ENCODE measurements at regions not wholly inside any gene's neighbourhood (a gene's known extent, or its start where the extent isn't known, plus 50 kb on each side); places are given as distances from the start of the nearest gene placed in this dataset.

DNA sequence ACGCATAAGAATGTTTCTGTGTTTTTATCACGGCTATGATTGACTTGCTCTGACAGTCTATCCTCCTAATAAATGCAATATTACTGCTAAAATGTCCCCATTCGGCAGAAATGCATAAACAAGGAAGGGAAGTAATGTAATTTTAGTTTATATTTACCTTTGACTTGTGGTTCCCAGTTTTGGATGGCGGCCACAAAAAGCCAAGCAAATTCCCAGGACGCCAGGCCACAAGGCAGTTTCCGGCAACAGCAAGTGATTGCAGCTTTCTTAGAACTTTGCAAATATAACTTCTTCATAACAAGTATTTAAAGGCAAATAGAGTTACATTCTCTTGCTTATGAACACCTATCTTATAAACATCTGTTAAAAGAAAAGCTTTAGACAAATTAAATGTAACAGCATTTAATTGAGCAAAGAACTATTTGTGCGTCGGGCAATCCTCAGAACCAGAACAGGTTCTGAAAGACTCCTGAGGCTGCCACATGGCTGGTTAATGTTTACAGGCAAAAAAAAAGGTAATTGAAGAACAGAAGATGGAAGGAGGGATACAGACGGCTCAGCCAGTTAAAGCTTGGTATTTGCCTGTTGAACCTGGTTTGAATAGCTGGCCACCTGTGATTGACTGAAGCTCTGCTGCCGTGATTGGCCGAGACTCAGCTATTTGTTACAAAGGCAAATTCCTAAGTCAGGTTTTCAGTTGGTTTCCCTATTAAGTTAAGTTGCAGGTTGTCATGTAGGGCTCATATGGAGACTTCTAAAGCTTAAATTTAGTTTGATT is 80.8 kb downstream of the C21orf91 start:
- H3K4me1 ChIP-seq (replicated peaks), result no peaks in the 10 kb centered on the region
- no peaks in the 10 kb centered on the region for H3K9me3 ChIP-seq (replicated peaks)
- DNase-seq (ENCODE audit: low read depth in 1 of 2, low spot score in 2 of 2), result no peak
- H3K36me3 ChIP-seq, result no peaks in the 10 kb centered on the region
- H3K27ac ChIP-seq, result no peak overlapping the region
- no peaks in the 10 kb centered on the region for H3K27me3 ChIP-seq (replicated peaks)
- H3K4me3 ChIP-seq, result no peak overlapping the region

DNA sequence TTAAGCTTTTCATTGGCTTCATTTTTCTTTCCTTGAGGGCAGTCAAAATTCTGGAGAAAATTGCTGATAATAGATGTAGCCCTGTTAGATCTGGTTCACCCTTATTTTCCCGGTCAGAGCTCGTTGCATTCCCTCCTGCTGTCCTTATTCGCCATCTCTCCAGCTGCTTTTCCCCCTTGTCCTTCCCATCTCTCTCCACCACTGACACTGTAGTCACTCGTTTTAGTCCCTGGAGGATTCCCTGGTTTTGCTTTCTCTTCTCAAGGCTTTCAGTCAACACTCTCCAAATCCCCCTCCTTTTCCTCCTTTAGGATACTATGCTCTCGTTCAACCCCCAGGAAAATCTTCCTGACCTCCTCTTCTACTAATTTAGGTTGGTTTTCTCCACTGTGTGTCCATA is 83.1 kb downstream of the C21orf91 start:
- Histone ChIP-seq H3K4me3 (no peak overlapping the region), H3K27ac (no peak overlapping the region), H3K27me3 (replicated peaks) (no peaks in the 10 kb centered on the region), H3K9me3 (replicated peaks) (no peaks in the 10 kb centered on the region), H3K36me3 (no peaks in the 10 kb centered on the region), H3K4me1 (replicated peaks) (no peaks in the 10 kb centered on the region)
- no peak for DNase-seq (ENCODE audit: low read depth in 1 of 2, low spot score in 2 of 2)

DNA sequence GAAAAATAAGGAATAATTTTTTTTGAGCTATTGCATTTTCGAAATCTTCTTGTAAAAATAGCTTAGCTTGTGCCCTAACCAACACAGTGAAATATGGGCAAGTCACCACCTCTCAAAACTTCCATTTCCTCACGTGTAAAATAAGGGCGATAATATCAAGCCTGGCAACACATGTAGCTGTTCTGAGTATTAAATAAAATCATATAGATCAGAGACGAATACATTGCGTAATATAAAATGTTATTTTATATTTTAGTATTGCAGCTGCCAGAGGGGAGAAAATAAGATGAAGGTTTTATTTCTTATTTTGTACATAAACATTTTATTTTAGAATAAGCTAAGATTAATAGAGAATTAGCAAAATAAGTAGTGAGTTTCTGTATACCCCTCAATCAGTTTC is 85.9 kb downstream of the C21orf91 start:
- H3K4me3 ChIP-seq, result no peak overlapping the region
- H3K27me3 ChIP-seq (replicated peaks), result no peaks in the 10 kb centered on the region
- no peaks in the 10 kb centered on the region for H3K36me3 ChIP-seq
- no peaks in the 10 kb centered on the region for H3K9me3 ChIP-seq (replicated peaks)
- no peak overlapping the region for H3K27ac ChIP-seq
- H3K4me1 ChIP-seq (replicated peaks), result no peaks in the 10 kb centered on the region
- no peak for DNase-seq (ENCODE audit: low read depth in 1 of 2, low spot score in 2 of 2)

DNA sequence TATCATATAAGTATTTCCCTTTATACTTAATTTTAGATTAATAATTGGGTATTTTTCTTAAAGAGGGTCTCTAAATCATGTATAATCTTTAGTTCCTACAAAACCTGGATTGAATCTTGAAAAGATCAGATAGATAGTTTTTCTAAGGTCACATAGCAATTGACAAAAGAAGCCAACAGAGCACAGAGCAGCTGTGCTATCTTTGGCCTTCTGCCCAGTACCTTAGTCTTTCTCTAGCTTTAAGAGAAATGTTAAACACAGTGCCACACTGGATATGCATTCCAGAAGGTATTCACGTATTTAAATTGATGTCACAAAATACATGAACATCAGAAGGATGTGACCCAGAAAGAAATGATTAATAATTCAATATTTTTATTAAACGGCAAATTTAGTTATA is 86.8 kb downstream of the C21orf91 start:
- DNase-seq (ENCODE audit: low read depth in 1 of 2, low spot score in 2 of 2), result no peak
- H3K36me3 ChIP-seq, result no peaks in the 10 kb centered on the region
- H3K27me3 ChIP-seq (replicated peaks), result no peaks in the 10 kb centered on the region
- no peak overlapping the region for H3K4me3 ChIP-seq
- H3K9me3 ChIP-seq (replicated peaks), result no peaks in the 10 kb centered on the region
- no peaks in the 10 kb centered on the region for H3K4me1 ChIP-seq (replicated peaks)
- no peak overlapping the region for H3K27ac ChIP-seq

DNA sequence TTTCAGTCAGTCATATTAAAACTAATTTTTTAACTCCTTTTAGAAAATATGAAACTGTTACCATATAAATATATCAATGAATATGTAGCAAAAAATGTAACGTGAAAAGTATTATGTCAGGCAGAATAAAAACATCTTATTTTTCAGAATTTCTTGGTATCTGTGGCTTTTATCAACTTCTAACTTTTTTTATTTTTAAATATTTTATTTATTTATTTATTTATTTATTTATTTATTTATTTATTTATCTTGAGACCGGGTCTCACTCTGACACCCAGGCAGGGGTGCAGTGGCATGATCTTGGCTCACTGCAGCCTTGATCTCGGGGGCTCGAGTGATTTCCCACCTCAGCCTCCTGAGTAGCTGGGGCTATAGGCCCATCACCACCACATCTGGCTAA is 87.6 kb downstream of the C21orf91 start:
- no peaks in the 10 kb centered on the region for H3K4me1 ChIP-seq (replicated peaks)
- no peaks in the 10 kb centered on the region for H3K36me3 ChIP-seq
- no peak overlapping the region for H3K27ac ChIP-seq
- H3K9me3 ChIP-seq (replicated peaks), result no peaks in the 10 kb centered on the region
- H3K4me3 ChIP-seq, result no peak overlapping the region
- no peaks in the 10 kb centered on the region for H3K27me3 ChIP-seq (replicated peaks)
- DNase-seq (ENCODE audit: low read depth in 1 of 2, low spot score in 2 of 2), result no peak

DNA sequence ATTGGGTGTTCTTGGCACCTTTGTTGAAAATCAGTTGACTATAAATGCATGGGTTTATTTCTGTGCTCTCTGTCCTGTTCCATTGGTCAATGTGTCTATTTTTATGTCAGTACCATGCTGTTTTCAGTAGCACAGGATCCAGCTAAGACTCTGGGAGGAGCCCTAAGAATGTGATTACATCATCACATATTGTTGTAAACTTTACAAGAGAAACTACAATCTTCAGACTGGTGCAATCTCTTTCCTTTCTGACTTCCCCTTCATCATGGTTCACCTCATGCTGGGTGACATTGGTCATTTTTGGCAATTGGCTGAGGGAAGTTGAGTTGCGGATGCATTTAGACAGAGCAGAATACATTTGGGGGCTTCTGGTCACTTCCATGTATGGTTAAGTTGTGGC is 88.4 kb downstream of the C21orf91 start:
- no peaks in the 10 kb centered on the region for H3K9me3 ChIP-seq (replicated peaks)
- no peaks in the 10 kb centered on the region for H3K36me3 ChIP-seq
- no peaks in the 10 kb centered on the region for H3K4me1 ChIP-seq (replicated peaks)
- no peaks in the 10 kb centered on the region for H3K27me3 ChIP-seq (replicated peaks)
- no peak overlapping the region for H3K4me3 ChIP-seq
- DNase-seq (ENCODE audit: low read depth in 1 of 2, low spot score in 2 of 2), result no peak
- H3K27ac ChIP-seq, result no peak overlapping the region

DNA sequence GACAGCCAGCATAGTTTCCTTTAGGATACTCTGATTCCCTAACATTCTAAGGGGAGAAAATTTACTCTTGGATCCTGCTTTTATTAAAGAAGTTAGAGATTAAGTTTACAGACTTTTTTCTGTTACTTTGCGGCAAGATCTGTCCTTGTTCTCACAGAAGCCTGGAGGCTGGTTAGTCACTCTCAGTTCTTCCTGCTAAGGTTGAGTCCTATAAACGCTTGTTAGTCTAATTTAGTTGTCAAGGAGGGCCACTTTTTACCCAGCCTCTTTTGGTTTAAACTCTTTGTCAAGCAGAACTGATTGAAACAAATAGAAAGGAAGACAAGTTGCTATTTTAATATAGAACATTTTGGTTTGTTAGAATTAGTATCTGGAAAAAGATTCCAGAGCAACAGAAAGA is 89.7 kb downstream of the C21orf91 start:
- Histone ChIP-seq H3K9me3 (replicated peaks) (no peaks in the 10 kb centered on the region), H3K4me3 (no peak overlapping the region)
- no peak for DNase-seq (ENCODE audit: low read depth in 1 of 2, low spot score in 2 of 2)

DNA sequence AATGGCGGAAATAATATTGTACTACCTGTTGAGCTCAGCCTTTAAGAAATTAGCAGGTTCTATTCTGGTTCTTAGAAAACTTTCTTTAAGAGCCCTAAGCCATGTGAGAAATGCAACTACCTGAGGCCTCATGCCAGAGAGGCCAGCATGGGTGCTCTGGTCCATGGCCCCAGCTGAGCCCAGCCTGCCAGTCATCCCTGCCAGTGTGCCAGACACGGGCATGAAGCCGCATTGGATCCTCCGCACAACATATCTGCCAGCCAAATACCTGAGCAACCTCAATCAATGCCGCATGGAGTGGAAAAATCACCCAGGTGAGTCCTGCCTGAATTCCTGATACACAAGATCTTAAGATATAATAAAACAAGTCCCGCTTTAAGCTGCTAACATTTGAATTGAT is 91.8 kb downstream of the C21orf91 start:
- Histone ChIP-seq H3K9me3 (replicated peaks) (no peaks in the 10 kb centered on the region; the same call in 1 of the 2 replicates), H3K36me3 (no peaks in the 10 kb centered on the region), H3K4me1 (replicated peaks) (no peaks in the 10 kb centered on the region), H3K27ac (no peak overlapping the region), H3K27me3 (replicated peaks) (no peaks in the 10 kb centered on the region), H3K4me3 (no peak overlapping the region)
- no peak for DNase-seq (ENCODE audit: low read depth in 1 of 2, low spot score in 2 of 2)

More for the DNA sequence above, 89.7 kb downstream of the C21orf91 start:
- Histone ChIP-seq H3K36me3 (no peaks in the 10 kb centered on the region), H3K4me1 (replicated peaks) (no peaks in the 10 kb centered on the region), H3K27me3 (replicated peaks) (no peaks in the 10 kb centered on the region), H3K27ac (no peak overlapping the region)

DNA sequence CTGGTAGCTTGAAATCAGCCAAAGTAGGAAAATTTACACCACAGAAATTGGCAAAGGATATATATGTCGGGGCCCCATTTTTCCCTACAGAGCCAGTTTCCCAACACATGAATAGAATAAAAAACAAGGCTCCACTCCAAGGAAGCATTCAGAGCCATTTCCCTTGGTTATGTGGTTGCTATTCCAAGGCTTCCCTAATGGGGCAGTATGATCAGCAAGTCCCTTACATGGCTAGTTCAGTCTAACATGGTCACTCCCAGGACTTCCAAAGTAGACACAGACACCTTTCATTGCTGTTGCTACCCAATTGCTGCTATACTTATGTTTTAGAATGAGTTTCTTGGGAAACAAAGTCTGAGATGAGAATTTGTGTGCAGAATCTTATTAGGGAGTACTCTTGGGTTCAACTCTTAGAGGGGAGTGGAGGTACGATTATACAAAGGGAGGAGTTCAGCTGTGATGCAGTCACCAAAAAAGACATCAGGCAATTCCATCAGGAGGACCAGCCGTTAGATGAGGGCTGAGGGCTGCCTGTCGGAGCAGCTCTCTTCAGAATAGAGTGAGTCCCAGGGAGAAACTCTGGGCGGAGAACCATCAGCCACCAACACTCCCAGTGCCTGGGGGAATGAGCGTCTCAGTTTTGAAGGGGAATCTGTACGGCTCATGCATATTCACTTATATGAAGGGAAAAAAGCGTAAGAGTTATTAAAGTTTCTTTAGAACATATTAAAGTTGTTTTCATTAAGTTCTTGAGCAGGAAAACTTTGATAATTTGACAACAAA is 92.9 kb downstream of the C21orf91 start:
- H3K4me1 ChIP-seq (replicated peaks), result no peaks in the 10 kb centered on the region
- H3K36me3 ChIP-seq, result no peaks in the 10 kb centered on the region
- no peak overlapping the region for H3K4me3 ChIP-seq
- DNase-seq (ENCODE audit: low read depth in 1 of 2, low spot score in 2 of 2), result no peak
- no peaks in the 10 kb centered on the region; the same call in 1 of the 2 replicates for H3K9me3 ChIP-seq (replicated peaks)
- H3K27ac ChIP-seq, result no peak overlapping the region
- H3K27me3 ChIP-seq (replicated peaks), result no peaks in the 10 kb centered on the region

DNA sequence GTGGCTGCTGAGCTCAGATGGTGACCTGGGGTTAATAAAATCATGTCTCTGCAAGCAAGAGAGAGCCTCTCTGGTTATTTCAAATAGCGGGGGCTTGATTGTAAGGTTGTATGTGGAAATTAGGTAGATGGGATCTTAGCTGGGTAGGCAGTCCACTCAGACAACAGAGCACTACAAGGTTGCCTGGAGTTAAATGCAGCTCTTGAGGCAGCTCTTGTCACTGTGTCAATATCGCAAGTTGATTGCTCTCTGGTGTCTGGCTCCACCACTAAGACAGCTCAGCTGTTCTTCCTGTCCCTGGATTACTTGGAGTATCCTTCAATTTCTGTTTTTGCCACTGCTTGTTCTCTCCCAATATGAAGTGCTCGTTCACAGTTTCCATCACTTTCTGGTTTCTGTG is 93.8 kb downstream of the C21orf91 start:
- Histone ChIP-seq H3K4me1 (replicated peaks) (no peaks in the 10 kb centered on the region), H3K4me3 (no peak overlapping the region), H3K27ac (no peak overlapping the region), H3K36me3 (no peaks in the 10 kb centered on the region), H3K27me3 (replicated peaks) (no peaks in the 10 kb centered on the region), H3K9me3 (replicated peaks) (no peaks in the 10 kb centered on the region; the same call in 1 of the 2 replicates)
- no peak for DNase-seq (ENCODE audit: low read depth in 1 of 2, low spot score in 2 of 2)

DNA sequence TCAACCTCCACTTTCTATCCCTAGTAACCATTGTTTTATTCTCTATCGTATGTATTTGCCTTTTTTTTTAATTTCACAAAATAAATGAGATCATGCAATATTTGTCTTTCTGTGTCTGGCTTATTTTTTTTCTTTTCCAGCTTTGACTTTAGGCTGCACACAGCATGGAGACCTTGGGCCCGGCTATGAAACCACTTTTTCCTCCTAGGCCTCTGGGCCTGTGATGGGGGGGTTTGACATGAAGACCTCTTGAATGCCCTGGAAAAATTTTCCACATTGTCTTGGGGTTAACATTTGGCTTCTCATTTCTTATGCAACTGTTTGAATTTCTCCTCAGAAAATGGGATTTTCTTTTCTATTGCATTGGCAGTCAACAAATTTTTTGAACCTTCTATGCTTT is 100.2 kb upstream of the BTG3 start:
- no peak for DNase-seq (ENCODE audit: low read depth in 1 of 2, low spot score in 2 of 2)
- Histone ChIP-seq H3K4me1 (replicated peaks) (no peaks in the 10 kb centered on the region), H3K27ac (no peak overlapping the region), H3K36me3 (no peaks in the 10 kb centered on the region), H3K4me3 (no peak overlapping the region), H3K9me3 (replicated peaks) (peaks cover 2% of the 10 kb centered on the region; the same call in 1 of the 2 replicates), H3K27me3 (replicated peaks) (no peaks in the 10 kb centered on the region)

DNA sequence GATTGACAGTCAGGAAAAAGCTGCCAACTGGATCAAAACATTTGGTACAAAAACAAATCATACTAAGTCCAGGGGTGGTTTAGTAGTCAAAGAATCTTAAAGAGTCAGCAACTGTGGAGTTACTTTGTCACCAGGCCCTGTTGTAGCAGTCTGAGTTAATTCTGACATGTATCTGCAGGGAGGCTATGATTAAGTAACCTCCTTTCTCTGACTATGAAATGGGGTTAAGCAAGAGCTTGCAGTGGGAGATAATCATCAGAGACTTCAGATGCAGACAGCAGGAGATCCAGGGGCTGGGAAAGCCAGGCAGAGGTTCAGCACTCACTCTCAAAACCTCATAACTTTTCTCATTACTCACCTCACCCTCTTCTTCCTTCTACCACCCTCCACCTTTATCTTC is 99.2 kb upstream of the BTG3 start:
- no peak overlapping the region for H3K27ac ChIP-seq
- H3K36me3 ChIP-seq, result no peaks in the 10 kb centered on the region
- H3K9me3 ChIP-seq (replicated peaks), result 0 out of 2 replicates have a peak, but pooled peaks cover 2% of the 10 kb centered on the region
- no peaks in the 10 kb centered on the region for H3K27me3 ChIP-seq (replicated peaks)
- no peaks in the 10 kb centered on the region for H3K4me1 ChIP-seq (replicated peaks)
- H3K4me3 ChIP-seq, result no peak overlapping the region
- DNase-seq (ENCODE audit: low read depth in 1 of 2, low spot score in 2 of 2), result no peak

DNA sequence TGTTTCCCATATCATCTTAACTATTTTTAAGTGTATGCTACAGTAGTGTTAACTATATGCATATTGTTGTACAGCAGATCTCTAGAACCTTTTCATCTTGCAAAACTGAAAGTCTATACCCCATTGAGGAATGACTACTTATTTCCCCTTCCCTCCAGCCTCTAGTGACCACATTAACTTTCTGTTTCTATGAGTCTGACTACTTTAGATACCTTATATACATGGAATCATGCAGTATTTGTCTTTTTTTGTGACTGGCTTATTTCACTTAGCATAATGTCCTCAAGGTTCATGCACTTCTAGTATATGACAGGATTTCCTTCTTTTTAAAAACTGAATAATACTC is 96.5 kb upstream of the BTG3 start:
- H3K36me3 ChIP-seq, result no peaks in the 10 kb centered on the region
- H3K9me3 ChIP-seq (replicated peaks), result 0 out of 2 replicates have a peak, but pooled peaks cover 2% of the 10 kb centered on the region
- H3K27me3 ChIP-seq (replicated peaks), result no peaks in the 10 kb centered on the region

DNA sequence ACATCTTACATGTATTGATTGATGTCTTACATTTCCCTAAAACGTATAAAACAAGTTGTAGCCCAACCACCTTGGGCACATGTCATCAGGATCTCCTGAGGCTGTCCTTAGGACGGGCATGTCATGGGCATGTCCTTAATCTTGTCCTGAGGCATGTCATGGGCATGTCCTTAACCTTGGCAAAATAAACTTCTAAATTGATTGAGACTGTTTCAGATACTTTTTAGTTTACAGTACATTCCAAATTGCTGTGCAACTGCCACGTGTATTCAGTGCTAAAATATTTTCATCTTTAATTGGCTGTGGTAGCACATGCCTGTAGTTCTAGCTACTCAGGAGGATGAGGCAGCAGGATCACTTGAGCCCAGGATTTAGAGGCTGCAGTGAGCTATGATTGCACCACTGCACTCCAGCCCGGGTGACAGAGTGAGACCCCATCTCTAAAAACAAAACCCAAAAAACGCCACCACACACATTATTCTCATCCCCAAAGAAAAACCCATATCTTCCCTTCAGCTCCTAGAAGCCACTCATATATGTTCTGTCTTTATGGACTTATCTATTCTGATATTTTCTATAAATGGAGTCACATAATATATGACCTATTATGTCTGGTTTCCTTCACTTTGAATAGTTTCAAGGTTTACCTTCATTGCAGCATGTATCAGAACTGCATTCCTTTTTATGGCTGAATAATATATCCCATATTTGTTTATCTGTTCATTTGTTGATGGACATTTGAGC is 96.0 kb upstream of the BTG3 start:
- 0 out of 2 replicates have a peak, but pooled peaks cover 3% of the 10 kb centered on the region for H3K9me3 ChIP-seq (replicated peaks)
- no peaks in the 10 kb centered on the region for H3K27me3 ChIP-seq (replicated peaks)
- DNase-seq (ENCODE audit: low read depth in 1 of 2, low spot score in 2 of 2), result no peak
- H3K27ac ChIP-seq, result no peak overlapping the region
- no peaks in the 10 kb centered on the region for H3K36me3 ChIP-seq
- no peak overlapping the region for H3K4me3 ChIP-seq
- no peaks in the 10 kb centered on the region for H3K4me1 ChIP-seq (replicated peaks)

More for the DNA sequence above, 96.5 kb upstream of the BTG3 start:
- Histone ChIP-seq H3K27ac (no peak overlapping the region), H3K4me3 (no peak overlapping the region), H3K4me1 (replicated peaks) (no peaks in the 10 kb centered on the region)
- no peak for DNase-seq (ENCODE audit: low read depth in 1 of 2, low spot score in 2 of 2)

All from SJSA1 (cell line).